ENCODE measurements at regions not wholly inside any gene's neighbourhood (a gene's known extent, or its start where the extent isn't known, plus 50 kb on each side); places are given as distances from the start of the nearest gene placed in this dataset.

GRCh38 chr21:27649762-27650161 is 682.9 kb upstream of the ADAMTS5 start:
- no peak for DNase-seq

GRCh38 chr21:27649323-27649722 is 682.4 kb upstream of the ADAMTS5 start:
- no peak for DNase-seq

- DNase-seq: no peak
These were observed 681.7 kb upstream of the ADAMTS5 start for GRCh38 chr21:27648560-27648959.

GRCh38 chr21:27647921-27648320 is 681.0 kb upstream of the ADAMTS5 start:
- no peak for DNase-seq

- DNase-seq: no peak
These were observed 680.5 kb upstream of the ADAMTS5 start for GRCh38 chr21:27647401-27647800.

- DNase-seq: no peak
These were observed 679.8 kb upstream of the ADAMTS5 start for GRCh38 chr21:27646691-27647090.

GRCh38 chr21:27646056-27646455 is 679.2 kb upstream of the ADAMTS5 start:
- DNase-seq: no peak

GRCh38 chr21:27645285-27645684 is 678.4 kb upstream of the ADAMTS5 start:
- DNase-seq: no peak

GRCh38 chr21:27643326-27643725 is 676.4 kb upstream of the ADAMTS5 start:
- DNase-seq: no peak

- DNase-seq: no peak
These were observed 672.4 kb upstream of the ADAMTS5 start for GRCh38 chr21:27639286-27639685.

GRCh38 chr21:27636656-27637055 is 669.8 kb upstream of the ADAMTS5 start:
- no peak for DNase-seq

- DNase-seq: no peak
These were observed 666.7 kb upstream of the ADAMTS5 start for GRCh38 chr21:27633631-27634030.

- no peak for DNase-seq
These were observed 664.6 kb upstream of the ADAMTS5 start for GRCh38 chr21:27631471-27631870.

GRCh38 chr21:27622631-27623030 is 655.7 kb upstream of the ADAMTS5 start:
- DNase-seq: no peak

GRCh38 chr21:27614231-27614630 is 647.3 kb upstream of the ADAMTS5 start:
- DNase-seq: no peak

- no peak for DNase-seq
These were observed 639.5 kb upstream of the ADAMTS5 start for GRCh38 chr21:27606422-27606821.

GRCh38 chr21:27596196-27596595 is 629.3 kb upstream of the ADAMTS5 start:
- DNase-seq: no peak

GRCh38 chr21:27595716-27596115 is 628.8 kb upstream of the ADAMTS5 start:
- no peak for DNase-seq

GRCh38 chr21:27590271-27590670 is 623.4 kb upstream of the ADAMTS5 start:
- DNase-seq: no peak

GRCh38 chr21:27589781-27590180 is 622.9 kb upstream of the ADAMTS5 start:
- DNase-seq: no peak

- DNase-seq: no peak
These were observed 620.1 kb upstream of the ADAMTS5 start for GRCh38 chr21:27586986-27587385.

- DNase-seq: no peak
These were observed 619.4 kb upstream of the ADAMTS5 start for GRCh38 chr21:27586326-27586725.

- no peak for DNase-seq
These were observed 617.4 kb upstream of the ADAMTS5 start for GRCh38 chr21:27584256-27584655.

- no peak for DNase-seq
These were observed 616.1 kb upstream of the ADAMTS5 start for GRCh38 chr21:27582948-27583430.

- no peak for DNase-seq
These were observed 615.5 kb upstream of the ADAMTS5 start for GRCh38 chr21:27582246-27582947.
